MM.1S (cell line): ENCODE measurements at regions not wholly inside any gene's neighbourhood (a gene's known extent, or its start where the extent isn't known, plus 50 kb on each side); places are given as distances from the start of the nearest gene placed in this dataset.
"Not testable (repeated sequence)": the region's sequence is repeated elsewhere in the genome, so short reads cannot be mapped to it uniquely, and the experiment has no call there.

Experiments
- DNase-seq: peaks from one replicate; pipeline ENCODE4 v3.0.0-alpha.2; 2015
- H2AFZ ChIP-seq: fragments of 300-600 bp; sonication (generic); 2 replicates; pipeline ENCODE4 v1.6.0; 2016; ENCODE audit warnings: antibody characterized with exemption, low read length
- H3F3A ChIP-seq: fragments of 300-600 bp; sonication (generic); 2 replicates; pipeline ENCODE4 v1.6.1; 2016; ENCODE audit warnings: mild to moderate bottlenecking, antibody characterized with exemption, low read length, moderate library complexity, mixed read lengths; ENCODE audit not compliant: insufficient read depth
- H3K27ac ChIP-seq: fragments of 300-600 bp; sonication (generic); 2 replicates; pipeline ENCODE4 v1.5.1; 2016; ENCODE audit warnings: mild to moderate bottlenecking, low read length
- H3K27me3 ChIP-seq: fragments of 300-600 bp; sonication (generic); replicated peaks from 2 replicates; pipeline ENCODE4 v1.6.0; 2016; ENCODE audit warnings: low read length; ENCODE audit not compliant: insufficient read depth
- H3K36me3 ChIP-seq: fragments of 300-600 bp; sonication (generic); replicated peaks from 2 replicates; pipeline ENCODE4 v1.6.1; 2016; ENCODE audit warnings: mild to moderate bottlenecking, low read length, mixed read lengths; ENCODE audit not compliant: insufficient read depth
- H3K4me1 ChIP-seq: fragments of 300-600 bp; sonication (generic); 2 replicates; pipeline ENCODE4 v1.6.1; 2016; ENCODE audit warnings: low read length, mixed read lengths
- H3K4me2 ChIP-seq: fragments of 300-600 bp; sonication (generic); 2 replicates; pipeline ENCODE4 v1.6.0; 2016; ENCODE audit warnings: low read depth, low read length
- H3K4me3 ChIP-seq: fragments of 300-600 bp; sonication (generic); 2 replicates; pipeline ENCODE4 v1.5.1; 2016; ENCODE audit warnings: low read length, mixed read lengths
- H3K79me2 ChIP-seq: fragments of 300-600 bp; sonication (generic); 2 replicates; pipeline ENCODE4 v1.6.1; 2016; ENCODE audit warnings: mixed run types, low read length, mixed read lengths
- H3K9ac ChIP-seq: fragments of 300-600 bp; sonication (generic); 2 replicates; pipeline ENCODE4 v1.6.1; 2016; ENCODE audit warnings: low read length, mixed read lengths
- H3K9me2 ChIP-seq: fragments of 300-600 bp; sonication (generic); replicated peaks from 2 replicates; pipeline ENCODE4 v1.6.1; 2016; ENCODE audit warnings: mild to moderate bottlenecking, low read length, mixed read lengths; ENCODE audit not compliant: insufficient read depth
- H3K9me3 ChIP-seq: fragments of 300-600 bp; sonication (generic); replicated peaks from 2 replicates; pipeline ENCODE4 v1.6.1; 2016; ENCODE audit warnings: mild to moderate bottlenecking, low read length, mixed read lengths; ENCODE audit not compliant: insufficient read depth
- H4K20me1 ChIP-seq: fragments of 300-600 bp; sonication (generic); 2 replicates; pipeline ENCODE4 v1.6.1; 2016; ENCODE audit warnings: mild to moderate bottlenecking, low read length, moderate library complexity, mixed read lengths; ENCODE audit not compliant: insufficient read depth
- EZH2 ChIP-seq: fragments of 300-600 bp; sonication (generic); optimal IDR thresholded peaks from 2 replicates; pipeline ENCODE3; 2017; ENCODE audit warnings: low read depth, mild to moderate bottlenecking, antibody characterized with exemption, low read length, mixed read lengths
- EZH2phosphoT487 ChIP-seq: fragments of 300-600 bp; sonication (generic); IDR thresholded peaks from 2 replicates; pipeline ENCODE4 v1.6.1; 2018; ENCODE audit warnings: antibody characterized with exemption, low read length
- TF ChIP-seq, protein P1 (sequence below): fragments of 300-600 bp; sonication (generic); IDR thresholded peaks from 2 replicates; pipeline ENCODE4 v1.5.1; 2016; ENCODE audit warnings: antibody characterized with exemption, low read length, mixed read lengths

DNA sequence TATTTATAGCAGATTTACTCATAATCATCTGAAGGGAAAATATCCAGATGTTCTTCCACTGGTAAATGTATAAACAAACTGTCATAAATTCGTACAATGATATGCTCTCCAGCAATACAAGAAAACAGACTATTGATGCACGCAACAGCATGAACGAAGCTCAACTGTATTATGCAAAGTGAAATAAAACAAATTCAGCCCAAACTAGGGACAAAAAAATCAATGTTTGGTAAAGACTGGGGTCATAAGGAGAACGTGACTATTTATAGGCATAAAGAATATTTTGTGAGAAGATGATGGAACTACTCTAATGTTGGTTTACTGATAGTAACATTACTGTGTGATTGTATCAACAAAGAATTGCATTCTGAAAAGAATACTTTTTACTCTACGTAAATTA is 1276.7 kb upstream of the DDX18 start:
- Histone ChIP-seq H3K4me3 (no peak overlapping the region), H3K36me3 (no peaks in the 10 kb centered on the region), H3K27ac (no peak overlapping the region), H3K9ac (no peak overlapping the region), H3F3A (no peaks in the 10 kb centered on the region), H2AFZ (no peak overlapping the region), H3K4me1 (no peaks in the 10 kb centered on the region), H3K79me2 (no peaks in the 10 kb centered on the region), H3K27me3 (no peaks in the 10 kb centered on the region), H3K9me2 (no peaks in the 10 kb centered on the region), H3K9me3 (no peaks in the 10 kb centered on the region), H4K20me1 (no peaks in the 10 kb centered on the region), H3K4me2 (no peak overlapping the region)
- no peak for DNase-seq
- TF ChIP-seq EZH2phosphoT487 (no peak), EZH2 (no peak)
- TF ChIP-seq, protein P1, sequence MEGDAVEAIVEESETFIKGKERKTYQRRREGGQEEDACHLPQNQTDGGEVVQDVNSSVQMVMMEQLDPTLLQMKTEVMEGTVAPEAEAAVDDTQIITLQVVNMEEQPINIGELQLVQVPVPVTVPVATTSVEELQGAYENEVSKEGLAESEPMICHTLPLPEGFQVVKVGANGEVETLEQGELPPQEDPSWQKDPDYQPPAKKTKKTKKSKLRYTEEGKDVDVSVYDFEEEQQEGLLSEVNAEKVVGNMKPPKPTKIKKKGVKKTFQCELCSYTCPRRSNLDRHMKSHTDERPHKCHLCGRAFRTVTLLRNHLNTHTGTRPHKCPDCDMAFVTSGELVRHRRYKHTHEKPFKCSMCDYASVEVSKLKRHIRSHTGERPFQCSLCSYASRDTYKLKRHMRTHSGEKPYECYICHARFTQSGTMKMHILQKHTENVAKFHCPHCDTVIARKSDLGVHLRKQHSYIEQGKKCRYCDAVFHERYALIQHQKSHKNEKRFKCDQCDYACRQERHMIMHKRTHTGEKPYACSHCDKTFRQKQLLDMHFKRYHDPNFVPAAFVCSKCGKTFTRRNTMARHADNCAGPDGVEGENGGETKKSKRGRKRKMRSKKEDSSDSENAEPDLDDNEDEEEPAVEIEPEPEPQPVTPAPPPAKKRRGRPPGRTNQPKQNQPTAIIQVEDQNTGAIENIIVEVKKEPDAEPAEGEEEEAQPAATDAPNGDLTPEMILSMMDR = no peak

- Histone ChIP-seq H3K4me1 (no peaks in the 10 kb centered on the region), H3K36me3 (no peaks in the 10 kb centered on the region), H3K4me2 (no peak overlapping the region), H3K27ac (no peak overlapping the region), H3K9me2 (no peaks in the 10 kb centered on the region), H3K9ac (no peak overlapping the region), H4K20me1 (no peaks in the 10 kb centered on the region), H3F3A (no peaks in the 10 kb centered on the region), H3K79me2 (no peaks in the 10 kb centered on the region), H2AFZ (no peak overlapping the region), H3K27me3 (no peaks in the 10 kb centered on the region), H3K9me3 (no peaks in the 10 kb centered on the region), H3K4me3 (no peak overlapping the region)
- TF ChIP-seq, protein P1 = no peak
- TF ChIP-seq EZH2phosphoT487 (no peak), EZH2 (no peak)
- no peak for DNase-seq
Observed at GRCh38 chr2:116545286-116546068, 1269.0 kb upstream of the DDX18 start.

DNA sequence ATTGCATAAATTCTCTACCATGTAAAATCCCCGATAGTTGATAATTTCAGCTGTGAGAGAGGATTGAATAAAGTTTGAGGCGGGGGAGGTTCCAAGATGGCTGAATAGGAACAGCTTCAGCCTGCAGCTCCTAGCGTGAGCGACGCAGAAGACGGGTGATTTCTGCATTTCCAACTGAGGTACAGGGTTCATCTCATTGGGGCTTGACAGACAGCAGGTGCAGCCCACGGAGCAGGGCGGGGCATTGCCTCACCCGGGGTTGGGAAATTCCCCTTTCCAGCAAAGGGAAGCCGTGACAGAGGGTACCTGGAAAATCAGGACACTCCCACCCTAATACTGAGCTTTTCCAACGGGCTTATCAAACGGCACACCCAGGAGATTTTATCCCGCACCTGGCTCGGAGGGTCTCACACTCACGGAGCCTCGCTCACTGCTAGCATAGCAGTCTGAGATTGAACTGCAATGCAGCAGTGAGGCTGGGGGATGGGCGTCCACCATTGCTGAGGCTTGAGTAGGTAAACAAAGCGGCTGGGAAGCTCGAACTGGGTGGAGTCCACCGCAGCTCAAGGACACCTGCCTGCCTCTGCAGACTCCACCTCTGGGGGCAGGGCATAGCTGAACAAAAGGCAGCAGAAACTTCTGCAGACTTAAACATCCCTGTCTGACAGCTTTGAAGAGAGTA is 1261.6 kb upstream of the DDX18 start:
- not testable (repeated sequence) for H3K27ac ChIP-seq, H2AFZ ChIP-seq, H3K9me2 ChIP-seq, H3K4me1 ChIP-seq, H3K27me3 ChIP-seq, H3K9ac ChIP-seq, H3K4me3 ChIP-seq, H3K79me2 ChIP-seq, H3F3A ChIP-seq, H3K4me2 ChIP-seq, H4K20me1 ChIP-seq, H3K36me3 ChIP-seq, H3K9me3 ChIP-seq
- peak; percentile 23 for DNase-seq

DNA sequence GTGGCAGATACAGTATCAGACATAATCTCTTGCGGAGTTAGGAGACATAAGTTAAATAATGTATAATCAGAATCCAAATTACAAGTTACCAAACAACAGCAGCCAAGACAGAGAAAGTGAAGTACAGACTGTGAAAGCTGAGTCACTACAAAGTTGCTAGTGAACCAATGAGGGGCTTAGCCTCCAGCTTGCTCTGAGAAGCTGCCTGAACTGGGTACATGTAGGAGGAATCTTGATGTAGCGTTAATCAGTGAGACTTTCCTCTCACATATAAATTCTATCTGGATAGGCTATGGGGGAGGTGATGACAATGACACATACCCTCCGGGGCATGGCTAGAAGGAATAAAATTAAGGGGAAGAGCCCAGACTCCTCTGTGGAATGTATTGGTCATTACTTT is 1234.3 kb upstream of the DDX18 start:
- Histone ChIP-seq H3K4me1 (peaks cover 16% of the 10 kb centered on the region), H3K79me2 (no peaks in the 10 kb centered on the region), H3F3A (peaks cover 11% of the 10 kb centered on the region), H3K4me3 (no peak overlapping the region), H3K9me3 (no peaks in the 10 kb centered on the region), H3K36me3 (no peaks in the 10 kb centered on the region), H3K27ac (no peak overlapping the region), H3K9me2 (no peaks in the 10 kb centered on the region), H3K27me3 (no peaks in the 10 kb centered on the region), H4K20me1 (no peaks in the 10 kb centered on the region), H3K4me2 (no peak overlapping the region), H3K9ac (no peak overlapping the region), H2AFZ (no peak overlapping the region)
- no peak for DNase-seq
- TF ChIP-seq EZH2phosphoT487 = no peak
- TF ChIP-seq, protein P1 = no peak
- no peak for TF ChIP-seq EZH2
